Heart left ventricle (tissue), 16 donors: ENCODE measurements at regions not wholly inside any gene's neighbourhood (a gene's known extent, or its start where the extent isn't known, plus 50 kb on each side); places are given as distances from the start of the nearest gene placed in this dataset.

Experiments used
- ATAC-seq, 4 donors: fragments of 200-7000 bp; cut with Tn5 transposase; one replicate each; pipeline ENCODE4 v1.9.1; 2020 to 2022; ENCODE audit warnings: moderate library complexity in 4 of 4, mild to moderate bottlenecking in 3 of 4, moderate number of reproducible peaks in 1 of 4
- DNase-seq, 5 donors: peaks; one replicate each; pipeline ENCODE4 v3.0.0-alpha.2; 2020
- H3K27ac ChIP-seq, 12 donors: fragments of 200-600 bp; sonication (generic) in 4 of 12; one replicate each; pipeline versions ENCODE4 v1.5.0 to v1.8.0; 2016 to 2022; ENCODE audit warnings: mild to moderate bottlenecking in 2 of 12
- H3K27me3 ChIP-seq, 9 donors: fragments of 200-600 bp; sonication (generic) in 2 of 9; one replicate each; pipeline versions ENCODE4 v1.5.1 to v1.8.0; 2016 to 2022; ENCODE audit warnings: mild to moderate bottlenecking in 3 of 9
- H3K36me3 ChIP-seq, 9 donors: fragments of 200-600 bp; sonication (generic) in 2 of 9; one replicate each; pipeline versions ENCODE4 v1.5.0 to v1.8.0; 2018 to 2022; ENCODE audit warnings: mild to moderate bottlenecking in 2 of 9
- H3K4me1 ChIP-seq, 12 donors: fragments of 200-600 bp; sonication (generic) in 4 of 12; one replicate each; pipeline versions ENCODE4 v1.5.0 to v1.8.0; 2016 to 2022; ENCODE audit warnings: mild to moderate bottlenecking in 3 of 12
- H3K4me3 ChIP-seq, 12 donors: fragments of 200-600 bp; sonication (generic) in 4 of 12; one replicate each; pipeline versions ENCODE4 v1.5.0 to v1.8.0; 2017 to 2022; ENCODE audit warnings: mild to moderate bottlenecking in 9 of 12, moderate library complexity in 4 of 12
- H3K9me3 ChIP-seq, 12 donors: fragments of 200-600 bp; sonication (generic) in 4 of 12; one replicate each; pipeline versions ENCODE4 v1.5.0 to v1.8.0; 2016 to 2022; ENCODE audit warnings: mild to moderate bottlenecking in 1 of 12
- CTCF ChIP-seq, 12 donors: fragments of 200-600 bp; sonication (generic) in 4 of 12; IDR thresholded peaks; one replicate each; pipeline versions ENCODE4 v1.5.0 to v1.8.0; 2018 to 2022; ENCODE audit warnings: antibody characterized with exemption in 12 of 12, mild to moderate bottlenecking in 5 of 12
- POLR2A ChIP-seq, 2 donors: fragments of 450-650 bp; IDR thresholded peaks; one replicate each; pipeline ENCODE4 v1.6.1; 2017; ENCODE audit warnings: antibody characterized with exemption in 2 of 2, mild to moderate bottlenecking in 2 of 2, moderate library complexity in 2 of 2
- WGBS, 4 donors: extraction: QIAGEN DNeasy Blood & Tissue Kit in 2 of 4; methylation state at CpG; one replicate each; pipeline versions ENCODE4 v1.1.5 to v1.1.7; 2013 to 2018; 5-methylcytosine and 5-hydroxymethylcytosine counted together
- intact Hi-C, 10 donors: fragments of 100-400 bp; cut with DNase I; formaldehyde crosslinking; loops; one replicate each; pipeline versions ENCODE4 v1.11.1 to v1.14.2; 2022
- donor health status: ischemic (EF 13 %, LVEDD 7.1; RV severe dilation, severe dysfunction).
- donor health status: healthy with polysubstance abuse.
- donor health status: DM: no; HTN: yes; CAD: no.
- donor health status: DM: no; HTN: no; CAD: no.
- donor health status: ischemic (EF 25% LVEDD 6.9; RV normal size, moderate dysfunction).
- donor health status: ischemic (EF 25% LVEDD 5.7; RV mildly dilated, moderate dysfunction).
- donor health status: healthy.
- donor health status: DM: yes; HTN: yes; CAD: no.
- donor health status: ischemic (EF 35%, LVEDD 5.7; RV mildly dilated, moderate dysfunction).
- donor health status: nonischemic (EF 11% LVEDD 7.7; RV severe dilation, severe dysfunction).
- donor health status: DM: yes; HTN: yes; CAD: no.
- donor health status: PGD.
- donor health status: ischemic (EF 29% LVEDD 5.4; RV normal size, mild dysfunction).
- donor health status: nonischemic (EF 23%, LVEDD 6.1; RV moderate dilation, normal function).

DNA sequence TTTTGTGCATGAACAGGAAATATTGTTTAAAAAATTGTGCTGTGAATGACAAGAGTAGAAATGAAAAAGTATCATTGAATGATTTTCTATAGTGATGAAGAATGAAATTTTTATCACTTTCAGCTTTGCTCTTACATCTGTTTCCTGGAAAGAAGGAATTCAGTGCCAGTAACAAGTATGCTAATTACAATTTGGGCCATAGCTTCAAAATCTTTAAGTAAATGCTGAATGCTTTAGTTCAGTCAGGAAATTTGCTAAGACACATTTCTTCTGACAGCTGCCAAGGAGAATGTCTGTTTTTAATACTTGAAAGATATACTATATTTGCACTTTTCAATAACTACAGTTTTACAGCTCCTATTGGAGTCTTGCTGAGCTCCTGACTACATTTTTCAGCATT is 203.7 kb upstream of the RSPO3 start:
- intact Hi-C loops, result no loop called here

DNA sequence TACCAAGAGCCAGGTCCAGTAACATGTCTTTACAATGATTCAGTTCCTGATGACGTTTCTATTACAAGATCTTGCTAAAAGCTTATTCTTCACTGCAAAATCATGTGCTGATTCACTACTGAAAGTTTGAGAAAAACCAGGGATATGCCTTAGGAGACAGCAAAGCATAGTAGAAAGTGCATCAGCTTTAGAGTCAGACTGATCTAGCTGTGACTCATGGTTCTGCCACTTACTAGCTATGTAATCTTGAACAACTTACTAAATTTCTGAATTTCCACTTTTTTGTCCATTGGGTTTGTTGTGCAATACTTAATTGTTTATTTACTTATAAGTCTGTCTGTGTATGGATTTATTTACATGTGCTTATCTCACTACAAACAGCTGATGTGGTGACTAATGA is 198.5 kb upstream of the RSPO3 start:
- ATAC-seq (no peak), DNase-seq (no peak)
- Histone ChIP-seq H3K27me3 (no peaks in the 10 kb centered on the region), H3K9me3 (no peaks in the 10 kb centered on the region), H3K4me3 (no peak overlapping the region), H3K27ac (no peak overlapping the region), H3K36me3 (no peaks in the 10 kb centered on the region), H3K4me1 (no peaks in the 10 kb centered on the region)
- intact Hi-C loops, result no loop called here
- TF ChIP-seq POLR2A (IDR thresholded peaks at IDR 0.05), result no peak
- TF ChIP-seq CTCF (IDR thresholded peaks at IDR 0.05), result no peak
- 45 to 65% (median 46%) methylated on average over 1 of the region's 1 CpG for WGBS, 4 donors

More for the DNA sequence above, 203.7 kb upstream of the RSPO3 start:
- Histone ChIP-seq H3K27ac (no peak overlapping the region), H3K9me3 (no peaks in the 10 kb centered on the region), H3K4me1 (no peaks in the 10 kb centered on the region), H3K36me3 (no peaks in the 10 kb centered on the region), H3K4me3 (no peak overlapping the region), H3K27me3 (no peaks in the 10 kb centered on the region)
- TF ChIP-seq CTCF (IDR thresholded peaks at IDR 0.05), result no peak
- DNase-seq (no peak), ATAC-seq (no peak)

DNA sequence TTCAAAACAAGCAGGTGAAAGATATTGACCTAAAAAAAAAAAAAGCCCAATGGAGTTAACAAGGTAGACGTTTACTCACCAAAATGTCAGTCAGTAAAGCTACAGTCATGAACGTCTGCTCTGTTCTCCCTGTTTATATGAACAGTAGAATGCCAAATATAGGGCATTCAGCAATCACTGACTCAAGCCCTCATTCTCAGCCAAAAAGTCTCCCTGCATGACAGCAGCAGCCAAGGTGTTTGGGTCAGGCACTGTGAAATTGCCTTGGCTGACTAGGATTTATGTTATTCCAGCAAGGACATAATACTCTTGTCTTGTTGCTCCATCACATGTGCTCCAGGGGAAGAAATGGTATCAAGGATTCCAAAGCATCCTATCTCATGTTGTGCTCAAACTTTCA is 194.7 kb upstream of the RSPO3 start:
- H3K27ac ChIP-seq, result no peak overlapping the region
- no peak for ATAC-seq
- WGBS, 4 donors, result 60 to 78% (median 69%) methylated on average over 2 of the region's 2 CpGs
- TF ChIP-seq POLR2A (IDR thresholded peaks at IDR 0.05), result no peak
- no peak for TF ChIP-seq CTCF (IDR thresholded peaks at IDR 0.05)
- no peaks in the 10 kb centered on the region for H3K36me3 ChIP-seq
- H3K9me3 ChIP-seq, result no peaks in the 10 kb centered on the region
- intact Hi-C loops, result no loop called here
- no peak overlapping the region for H3K4me3 ChIP-seq
- H3K4me1 ChIP-seq, result no peaks in the 10 kb centered on the region
- H3K27me3 ChIP-seq, result no peaks in the 10 kb centered on the region
- DNase-seq, result no peak

DNA sequence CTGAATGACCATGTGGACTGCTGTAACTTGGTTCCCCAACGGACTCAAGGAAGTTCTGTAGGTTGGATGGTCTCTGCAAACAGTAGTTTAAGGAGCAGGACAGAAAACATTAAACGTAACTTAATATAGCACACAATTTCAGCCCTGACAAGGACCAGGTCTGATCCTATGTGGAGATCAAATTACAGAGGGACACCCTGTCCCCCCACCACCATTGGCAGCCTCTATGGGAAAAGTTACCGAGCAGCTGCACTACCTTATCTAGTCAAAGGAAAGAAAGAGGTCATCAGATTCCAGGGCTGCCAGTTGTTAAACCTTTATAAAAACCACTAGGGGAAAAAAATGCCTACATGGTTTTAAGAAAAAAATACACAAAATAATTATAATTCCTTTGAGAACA is 191.5 kb upstream of the RSPO3 start:
- Histone ChIP-seq H3K27me3 (no peaks in the 10 kb centered on the region), H3K4me3 (no peak overlapping the region), H3K4me1 (no peaks in the 10 kb centered on the region), H3K9me3 (no peaks in the 10 kb centered on the region), H3K27ac (no peak overlapping the region), H3K36me3 (no peaks in the 10 kb centered on the region)
- TF ChIP-seq CTCF (IDR thresholded peaks at IDR 0.05) (no peak), POLR2A (IDR thresholded peaks at IDR 0.05) (no peak)
- DNase-seq, result no peak
- 30 to 46% (median 41%) methylated on average over 3 of the region's 3 CpGs for WGBS, 4 donors
- intact Hi-C loops, result no loop called here
- ATAC-seq, result no peak
